K562 (cell line): ENCODE measurements at regions not wholly inside any gene's neighbourhood (a gene's known extent, or its start where the extent isn't known, plus 50 kb on each side); places are given as distances from the start of the nearest gene placed in this dataset.

Experiments
- ATAC-seq: fragments of 200-7000 bp; cut with Tn5 transposase; 3 replicates; pipeline ENCODE4 v1.9.1; 2020; ENCODE audit warnings: moderate library complexity
- BruUV-seq: library from RNA; stranded (reverse); fragments of 400-500 nt; replicated peaks from 2 replicates; lab custom pipeline; 2021; lab: Mats Ljungman, UMichigan
- CTCF ChIA-PET: fragments of 300-600 bp; formaldehyde crosslinking; extraction: SDS; loops from one replicate; lab custom pipeline; 2021; ENCODE audit warnings: low intra/inter-chr PET ratio; lab: Yijun Ruan, JAX
- POLR2A ChIA-PET: fragments of 300-600, 350-650 bp; sonication (Branson Sonifier 250); formaldehyde crosslinking; extraction: SDS; loops from one replicate; lab custom pipeline; 2021; ENCODE audit warnings: antibody characterized with exemption, inconsistent platforms; lab: Yijun Ruan, JAX
- DNase-seq, 4 experiments: peaks; one replicate each; pipeline versions ENCODE4 v3.0.0 to v3.0.0-alpha.2; 2011 to 2018; ENCODE audit warnings: low spot score in 3 of 4, mixed read lengths in 3 of 4; ENCODE audit errors: extremely low read depth in 1 of 4
- FAIRE-seq: peaks from 2 replicates; lab custom pipeline; 2011; peaks lifted over from hg19 to GRCh38; lab: Jason Lieb, UNC
- H2AFZ ChIP-seq: 2 replicates; pipeline ENCODE4 v1.6.0; 2011; ENCODE audit warnings: low read depth, low read length, control low read depth, inconsistent platforms
- H3K27ac ChIP-seq: fragments of 200-600 bp; 3 replicates; pipeline ENCODE4 v1.8.0; 2011; ENCODE audit warnings: low read depth, mild to moderate bottlenecking, control low read depth, inconsistent platforms, low read length, moderate library complexity, mixed read lengths; ENCODE audit errors: extremely low read depth
- H3K27me3 ChIP-seq, 2 experiments: fragments of 300-600 bp in 1 of 2; 2 replicates in 1 of 2; 3 replicates in 1 of 2; pipeline versions ENCODE4 v1.6.0 to v1.8.0; 2011; ENCODE audit warnings: inconsistent platforms in 2 of 2, low read length in 2 of 2, mild to moderate bottlenecking in 1 of 2, mixed read lengths in 1 of 2, moderate library complexity in 1 of 2; ENCODE audit not compliant: control insufficient read depth in 2 of 2, insufficient read depth in 2 of 2
- H3K36me3 ChIP-seq: fragments of 300-600 bp; 3 replicates; pipeline ENCODE4 v1.8.0; 2011; ENCODE audit warnings: mild to moderate bottlenecking, low read length, inconsistent platforms; ENCODE audit not compliant: control insufficient read depth, insufficient read depth
- H3K4me1 ChIP-seq, 2 experiments: fragments of 200-600 bp in 1 of 2; replicated peaks in 1 of 2; 2 replicates in 1 of 2; 3 replicates in 1 of 2; pipeline versions ENCODE4 v1.5.1 to v1.8.0; 2011; ENCODE audit warnings: inconsistent platforms in 2 of 2, low read length in 2 of 2, mild to moderate bottlenecking in 1 of 2, mixed read lengths in 1 of 2, moderate library complexity in 1 of 2; ENCODE audit not compliant: control insufficient read depth in 2 of 2, insufficient read depth in 2 of 2
- H3K4me2 ChIP-seq: 2 replicates; pipeline ENCODE4 v1.6.1; 2011; ENCODE audit warnings: low read length, control low read depth, inconsistent platforms, mixed read lengths; ENCODE audit not compliant: insufficient read depth
- H3K4me3 ChIP-seq: fragments of 200-600 bp; sonication (generic), shearing (Covaris generic); 2 replicates; pipeline ENCODE4 v1.5.1; 2016; ENCODE audit warnings: control low read depth, inconsistent platforms
- H3K79me2 ChIP-seq: fragments of 200-600 bp; 3 replicates; pipeline ENCODE4 v1.8.0; 2011; ENCODE audit warnings: low read length, inconsistent platforms; ENCODE audit not compliant: control insufficient read depth, insufficient read depth
- H3K9ac ChIP-seq, 2 experiments: 2 replicates each; pipeline versions ENCODE4 v1.6.0 to v1.6.1; 2011; ENCODE audit warnings: low read depth in 2 of 2, low read length in 2 of 2, control low read depth in 1 of 2, inconsistent platforms in 1 of 2, mild to moderate bottlenecking in 1 of 2, mixed read lengths in 1 of 2; ENCODE audit not compliant: insufficient read depth in 1 of 2
- H3K9me1 ChIP-seq: one replicate; pipeline ENCODE4 v1.6.0; 2011; ENCODE audit warnings: inconsistent platforms, mild to moderate bottlenecking, low read length, moderate library complexity; ENCODE audit not compliant: control insufficient read depth, insufficient read depth
- H3K9me3 ChIP-seq: replicated peaks from 2 replicates; pipeline ENCODE4 v1.5.1; 2011; ENCODE audit warnings: low read depth, low read length, inconsistent platforms; ENCODE audit not compliant: control insufficient read depth, insufficient read depth
- H4K20me1 ChIP-seq: replicated peaks from 2 replicates; pipeline ENCODE4 v1.6.1; 2011; ENCODE audit warnings: low read length, inconsistent platforms, mixed read lengths; ENCODE audit not compliant: control insufficient read depth, insufficient read depth
- AFF4 ChIP-seq: sonication (generic); formaldehyde crosslinking; IDR thresholded peaks from 2 replicates; pipeline ENCODE4 v1.8.0; 2023; ENCODE audit warnings: mild to moderate bottlenecking, missing genetic modification reagents
- NFATC3 ChIP-seq: fragments of 450-650 bp; IDR thresholded peaks from 2 replicates; pipeline ENCODE4 v1.6.1; 2017; ENCODE audit warnings: mild to moderate bottlenecking
- ZBTB17 ChIP-seq: fragments of 450-650 bp; formaldehyde crosslinking; IDR thresholded peaks from 2 replicates; pipeline ENCODE4 v1.4.0; 2020; ENCODE audit warnings: mild to moderate bottlenecking
- ZBTB34 ChIP-seq: fragments of 250-450 bp; sonication (Bioruptor Pico); IDR thresholded peaks from 2 replicates; pipeline ENCODE4 v1.8.0; 2021; ENCODE audit warnings: mild to moderate bottlenecking, moderate library complexity
- ZFP36 ChIP-seq: fragments of 150-350 bp; IDR thresholded peaks from 2 replicates; pipeline ENCODE4 v1.6.1; 2018; ENCODE audit warnings: low read length, low read depth; ENCODE audit not compliant: partially characterized antibody
- ZNF644 ChIP-seq: fragments of 200-800 bp; sonication (Bioruptor generic); IDR thresholded peaks from 2 replicates; pipeline ENCODE4 v1.6.1; 2016; ENCODE audit warnings: low read depth, missing genetic modification characterization, missing compliant biosample characterization
- WGBS: fragments of 100-300 bp; shearing (Covaris generic); methylation state at CpG from one replicate; pipeline ENCODE4 v1.1.6; 2016; ENCODE audit warnings: low coverage, mixed read lengths; ENCODE audit not compliant: insufficient coverage; ENCODE audit errors: missing lambda C conversion rate; 5-methylcytosine and 5-hydroxymethylcytosine counted together
- in situ Hi-C: fragments of 300-500 bp; cut with MboI; formaldehyde crosslinking; loops from 4 replicates; pipeline ENCODE4 v1.15.0; 2018; ENCODE audit warnings: inconsistent platforms, mixed read lengths
- intact Hi-C: fragments of 100-400 bp; cut with micrococcal nuclease; formaldehyde crosslinking; loops from 2 replicates; pipeline ENCODE4 v1.14.2; 2022

- Histone ChIP-seq H3K4me3 (no peak overlapping the region), H3K9ac (no peak overlapping the region), H3K27ac (no peak overlapping the region), H3K4me2 (no peak overlapping the region), H3K79me2 (no peaks in the 10 kb centered on the region), H3K36me3 (no peaks in the 10 kb centered on the region), H4K20me1 (no peaks in the 10 kb centered on the region), H3K9me3 (no peaks in the 10 kb centered on the region), H2AFZ (no peak overlapping the region), H3K9me1 (no peaks in the 10 kb centered on the region), H3K4me1 (no peaks in the 10 kb centered on the region), H3K27me3 (no peaks in the 10 kb centered on the region)
- CTCF ChIA-PET: no interaction called here
- no TSS peak for BruUV-seq
- no peak for FAIRE-seq
- POLR2A ChIA-PET: no interaction called here
- no peak for ATAC-seq
- in situ Hi-C loops (no loop called here), intact Hi-C loops (no loop called here)
- WGBS: 0% methylated on average over 2 of the region's 2 CpGs
- DNase-seq: no peak
- TF ChIP-seq ZNF644 (tag) (no peak), NFATC3 (no peak), ZBTB34 (no peak), ZFP36 (no peak), ZBTB17 (no peak), AFF4 (CRISPR knock-in tag) (no peak)
Measured at GRCh38 chr13:53847502-53847901, 818.9 kb downstream of the OLFM4 start.
